GM13977 (cell line): ENCODE measurements at regions not wholly inside any gene's neighbourhood (a gene's known extent, or its start where the extent isn't known, plus 50 kb on each side); places are given as distances from the start of the nearest gene placed in this dataset.
"Not testable (repeated sequence)": the region's sequence is repeated elsewhere in the genome, so short reads cannot be mapped to it uniquely, and the experiment has no call there.

Experiments used
- DNase-seq: peaks from one replicate; pipeline ENCODE4 v3.0.0; 2012; ENCODE audit warnings: low spot score
- CTCF ChIP-seq: IDR thresholded peaks from 2 replicates; pipeline ENCODE4 v1.5.1; 2012; ENCODE audit warnings: mild to moderate bottlenecking, control low read depth; ENCODE audit not compliant: insufficient read depth; ENCODE audit errors: extremely low read depth, missing control alignments
- in situ Hi-C: fragments of 300-500 bp; cut with MboI; formaldehyde crosslinking; loops from one replicate; pipeline ENCODE4 v1.12.0; 2022; ENCODE audit warnings: low sequenced_read_pairs, low pct_unique_long_range_greater_than_20kb, mixed read lengths, inconsistent platforms; ENCODE audit not compliant: unreplicated experiment

- in situ Hi-C loops = no loop called here
- TF ChIP-seq CTCF = no peak
- DNase-seq = no peak
These were observed 480.8 kb upstream of the DPH6 start for GRCh38 chr15:36026627-36027283.

- in situ Hi-C loops = no loop called here
- no peak for TF ChIP-seq CTCF
These were observed 483.7 kb upstream of the DPH6 start for GRCh38 chr15:36029606-36030210.

GRCh38 chr15:36039996-36040572 lies 494.1 kb upstream of the DPH6 start:
- in situ Hi-C loops = no loop called here
- DNase-seq = no peak
- no peak for TF ChIP-seq CTCF

More at GRCh38 chr15:36029606-36030210, 483.7 kb upstream of the DPH6 start:
- DNase-seq = no peak

GRCh38 chr15:36047018-36047716 lies 501.2 kb upstream of the DPH6 start:
- DNase-seq, in situ Hi-C loops: not testable (repeated sequence)

GRCh38 chr15:36050899-36051298 lies 504.9 kb upstream of the DPH6 start:
- no peak for DNase-seq
- in situ Hi-C loops = no loop called here
- no peak for TF ChIP-seq CTCF

GRCh38 chr15:36052641-36053040 lies 506.7 kb upstream of the DPH6 start:
- DNase-seq, in situ Hi-C loops: not testable (repeated sequence)

- in situ Hi-C loops = no loop called here
- TF ChIP-seq CTCF = no peak
- DNase-seq = no peak
These were observed 507.8 kb upstream of the DPH6 start for GRCh38 chr15:36053746-36054145.
